Activated CD4-positive, alpha-beta T cell treated with anti-CD3 and anti-CD28 coated beads for 48 hours (primary cell): ENCODE measurements at regions not wholly inside any gene's neighbourhood (a gene's known extent, or its start where the extent isn't known, plus 50 kb on each side); places are given as distances from the start of the nearest gene placed in this dataset.
A peak's percentile ranks its signal among the peaks of the same experiment; 100 is the strongest.

Experiments used
- DNase-seq: peaks from one replicate; pipeline ENCODE4 v3.0.0-alpha.2; 2020

- no peak for DNase-seq
Measured at GRCh38 chr15:95968856-95969255, 361.6 kb upstream of the NR2F2 start.

- DNase-seq, result no peak
Measured at GRCh38 chr15:95970326-95970725, 360.2 kb upstream of the NR2F2 start.

- DNase-seq, result no peak
Measured at GRCh38 chr15:95972041-95972553, 358.4 kb upstream of the NR2F2 start.

- DNase-seq, result no peak
Measured at GRCh38 chr15:95972812-95973211, 357.7 kb upstream of the NR2F2 start.

- no peak for DNase-seq
Measured at GRCh38 chr15:95973566-95974256, 356.8 kb upstream of the NR2F2 start.

- DNase-seq, result no peak
Measured at GRCh38 chr15:95975212-95975611, 355.3 kb upstream of the NR2F2 start.

GRCh38 chr15:95979286-95979685 is 351.2 kb upstream of the NR2F2 start:
- DNase-seq, result no peak

GRCh38 chr15:95981209-95981608 is 349.3 kb upstream of the NR2F2 start:
- no peak for DNase-seq

GRCh38 chr15:95987299-95987698 is 343.2 kb upstream of the NR2F2 start:
- DNase-seq, result no peak

GRCh38 chr15:95987886-95988573 is 342.5 kb upstream of the NR2F2 start:
- no peak for DNase-seq

GRCh38 chr15:95988574-95988887 is 342.0 kb upstream of the NR2F2 start:
- no peak for DNase-seq

- no peak for DNase-seq
Measured at GRCh38 chr15:95989392-95989791, 341.1 kb upstream of the NR2F2 start.

- DNase-seq, result peak; percentile 4
Measured at GRCh38 chr15:95990833-95991232, 339.7 kb upstream of the NR2F2 start.

GRCh38 chr15:95994418-95994817 is 336.1 kb upstream of the NR2F2 start:
- no peak for DNase-seq

- no peak for DNase-seq
Measured at GRCh38 chr15:95995375-95996168, 334.9 kb upstream of the NR2F2 start.

- DNase-seq, result no peak
Measured at GRCh38 chr15:95996494-95996893, 334.0 kb upstream of the NR2F2 start.

GRCh38 chr15:95998935-95999334 is 331.6 kb upstream of the NR2F2 start:
- DNase-seq, result no peak

GRCh38 chr15:96002890-96003859 is 327.3 kb upstream of the NR2F2 start:
- no peak for DNase-seq

- DNase-seq, result no peak
Measured at GRCh38 chr15:96005906-96006305, 324.6 kb upstream of the NR2F2 start.

- DNase-seq, result no peak
Measured at GRCh38 chr15:96011136-96011535, 319.4 kb upstream of the NR2F2 start.

- DNase-seq, result no peak
Measured at GRCh38 chr15:96014939-96015338, 315.6 kb upstream of the NR2F2 start.

GRCh38 chr15:96019114-96019513 is 311.4 kb upstream of the NR2F2 start:
- no peak for DNase-seq

GRCh38 chr15:96020133-96020532 is 310.4 kb upstream of the NR2F2 start:
- DNase-seq, result no peak
